ENCODE measurements at regions not wholly inside any gene's neighbourhood (a gene's known extent, or its start where the extent isn't known, plus 50 kb on each side); places are given as distances from the start of the nearest gene placed in this dataset.

DNA sequence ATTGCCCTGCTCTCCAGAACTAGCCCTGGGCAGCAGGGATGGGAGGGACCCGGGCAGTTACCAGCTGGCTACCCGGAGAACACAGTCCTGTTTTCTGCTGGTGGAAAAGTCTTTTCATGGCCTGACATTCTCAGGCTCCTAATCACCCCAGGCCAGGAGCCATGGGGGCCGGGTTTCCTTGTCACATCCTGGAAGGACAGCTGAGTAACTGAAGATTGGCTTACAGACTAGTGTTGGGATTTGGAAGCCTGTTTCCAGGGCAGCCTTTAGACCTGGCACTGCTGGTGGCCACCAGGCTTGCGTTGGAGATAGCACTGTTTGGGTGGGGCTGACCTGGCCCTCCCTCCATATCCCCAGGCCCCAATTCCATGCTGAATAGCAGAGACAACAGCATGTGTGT, 349.0 kb downstream of the CTTN start:
- H3K4me3 ChIP-seq (ENCODE audit: low read depth in 1 of 3, low read length in 3 of 3): no peak overlapping the region
- H3K27me3 ChIP-seq (ENCODE audit: control insufficient read depth in 4 of 4, insufficient read depth in 4 of 4, low read length in 3 of 4): no peaks in the 10 kb centered on the region
- no peak overlapping the region for H3K9ac ChIP-seq (ENCODE audit: low read depth in 1 of 2, low read length in 2 of 2)
- H3K9me3 ChIP-seq (ENCODE audit: control insufficient read depth in 4 of 4, low read length in 3 of 4): peaks cover 0 to 9% (median 7%) of the 10 kb centered on the region in 4 donors
- DNase-seq (ENCODE audit: low spot score): no peak
- H3K4me1 ChIP-seq (ENCODE audit: control insufficient read depth in 4 of 4, insufficient read depth in 4 of 4, low read length in 3 of 4): no peaks in the 10 kb centered on the region
- TF ChIP-seq, protein P1, sequence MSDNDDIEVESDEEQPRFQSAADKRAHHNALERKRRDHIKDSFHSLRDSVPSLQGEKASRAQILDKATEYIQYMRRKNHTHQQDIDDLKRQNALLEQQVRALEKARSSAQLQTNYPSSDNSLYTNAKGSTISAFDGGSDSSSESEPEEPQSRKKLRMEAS (IDR thresholded peaks at IDR 0.05): no peak
- TF ChIP-seq, protein P2, sequence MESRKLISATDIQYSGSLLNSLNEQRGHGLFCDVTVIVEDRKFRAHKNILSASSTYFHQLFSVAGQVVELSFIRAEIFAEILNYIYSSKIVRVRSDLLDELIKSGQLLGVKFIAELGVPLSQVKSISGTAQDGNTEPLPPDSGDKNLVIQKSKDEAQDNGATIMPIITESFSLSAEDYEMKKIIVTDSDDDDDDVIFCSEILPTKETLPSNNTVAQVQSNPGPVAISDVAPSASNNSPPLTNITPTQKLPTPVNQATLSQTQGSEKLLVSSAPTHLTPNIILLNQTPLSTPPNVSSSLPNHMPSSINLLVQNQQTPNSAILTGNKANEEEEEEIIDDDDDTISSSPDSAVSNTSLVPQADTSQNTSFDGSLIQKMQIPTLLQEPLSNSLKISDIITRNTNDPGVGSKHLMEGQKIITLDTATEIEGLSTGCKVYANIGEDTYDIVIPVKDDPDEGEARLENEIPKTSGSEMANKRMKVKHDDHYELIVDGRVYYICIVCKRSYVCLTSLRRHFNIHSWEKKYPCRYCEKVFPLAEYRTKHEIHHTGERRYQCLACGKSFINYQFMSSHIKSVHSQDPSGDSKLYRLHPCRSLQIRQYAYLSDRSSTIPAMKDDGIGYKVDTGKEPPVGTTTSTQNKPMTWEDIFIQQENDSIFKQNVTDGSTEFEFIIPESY (IDR thresholded peaks at IDR 0.05): no peak
- no peak for TF ChIP-seq GABPA (IDR thresholded peaks at IDR 0.05 in 1 of 2, conservative IDR thresholded peaks at IDR 0.05 in 1 of 2)
- TF ChIP-seq YY1 (IDR thresholded peaks at IDR 0.05): no peak
- no peak for TF ChIP-seq HNF4G (IDR thresholded peaks at IDR 0.05)
- no peak for TF ChIP-seq NR2F2 (IDR thresholded peaks at IDR 0.05)
- no peak for TF ChIP-seq REST (IDR thresholded peaks at IDR 0.05)
- no peak for TF ChIP-seq TAF1 (conservative IDR thresholded peaks at IDR 0.05)
- TF ChIP-seq FOXA1 (IDR thresholded peaks at IDR 0.05): no peak
- TF ChIP-seq, protein P3, sequence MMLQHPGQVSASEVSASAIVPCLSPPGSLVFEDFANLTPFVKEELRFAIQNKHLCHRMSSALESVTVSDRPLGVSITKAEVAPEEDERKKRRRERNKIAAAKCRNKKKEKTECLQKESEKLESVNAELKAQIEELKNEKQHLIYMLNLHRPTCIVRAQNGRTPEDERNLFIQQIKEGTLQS (IDR thresholded peaks at IDR 0.05): no peak
- H3K36me3 ChIP-seq (ENCODE audit: control insufficient read depth in 4 of 4, insufficient read depth in 3 of 4, low read depth in 1 of 4, low read length in 3 of 4): no peaks in the 10 kb centered on the region
- 86% methylated on average over 4 of the region's 4 CpGs for WGBS
- no peak overlapping the region for H3K27ac ChIP-seq (ENCODE audit: low read depth in 1 of 2, low read length in 2 of 2)

DNA sequence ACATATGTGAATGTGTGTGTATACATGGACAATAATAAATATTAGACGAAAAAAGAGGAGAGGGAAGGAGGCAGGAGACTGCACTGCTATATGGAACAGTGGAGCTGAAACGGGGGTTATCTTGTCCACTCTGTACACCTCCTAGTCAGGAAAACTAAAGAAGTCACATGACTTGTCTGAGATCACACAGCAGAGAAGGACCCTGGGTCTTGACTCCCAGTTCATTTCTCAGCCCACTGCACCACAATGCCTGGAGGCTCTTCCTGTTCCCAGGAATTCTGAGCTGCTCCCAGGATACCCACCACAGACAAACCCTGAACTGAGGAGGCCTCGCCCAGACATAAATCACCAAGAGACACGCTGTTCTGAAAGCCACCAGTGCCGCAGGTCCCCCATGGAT, 349.6 kb downstream of the CTTN start:
- Histone ChIP-seq H3K9ac (ENCODE audit: low read depth in 1 of 2, low read length in 2 of 2) (no peak overlapping the region), H3K27me3 (ENCODE audit: control insufficient read depth in 4 of 4, insufficient read depth in 4 of 4, low read length in 3 of 4) (no peaks in the 10 kb centered on the region), H3K4me3 (ENCODE audit: low read depth in 1 of 3, low read length in 3 of 3) (no peak overlapping the region), H3K36me3 (ENCODE audit: control insufficient read depth in 4 of 4, insufficient read depth in 3 of 4, low read depth in 1 of 4, low read length in 3 of 4) (no peaks in the 10 kb centered on the region), H3K9me3 (ENCODE audit: control insufficient read depth in 4 of 4, low read length in 3 of 4) (peaks cover 0 to 9% (median 7%) of the 10 kb centered on the region in 4 donors), H3K4me1 (ENCODE audit: control insufficient read depth in 4 of 4, insufficient read depth in 4 of 4, low read length in 3 of 4) (no peaks in the 10 kb centered on the region), H3K27ac (ENCODE audit: low read depth in 1 of 2, low read length in 2 of 2) (no peak overlapping the region)
- WGBS: 87% methylated on average over 5 of the region's 5 CpGs
- no peak for DNase-seq (ENCODE audit: low spot score)
- TF ChIP-seq GABPA (IDR thresholded peaks at IDR 0.05 in 1 of 2, conservative IDR thresholded peaks at IDR 0.05 in 1 of 2) (no peak), EGR1 (IDR thresholded peaks at IDR 0.05; ENCODE audit: low read depth in 2 of 2) (no peak), NR2F2 (IDR thresholded peaks at IDR 0.05) (no peak), RXRA (IDR thresholded peaks at IDR 0.05) (no peak), YY1 (IDR thresholded peaks at IDR 0.05) (no peak), TAF1 (conservative IDR thresholded peaks at IDR 0.05) (no peak), JUND (IDR thresholded peaks at IDR 0.05) (no peak), SP1 (IDR thresholded peaks at IDR 0.05) (no peak), FOXA2 (IDR thresholded peaks at IDR 0.05) (no peak), REST (IDR thresholded peaks at IDR 0.05) (no peak), FOXA1 (IDR thresholded peaks at IDR 0.05) (no peak), HNF4A (conservative IDR thresholded peaks at IDR 0.05) (no peak)
- TF ChIP-seq, protein P4, sequence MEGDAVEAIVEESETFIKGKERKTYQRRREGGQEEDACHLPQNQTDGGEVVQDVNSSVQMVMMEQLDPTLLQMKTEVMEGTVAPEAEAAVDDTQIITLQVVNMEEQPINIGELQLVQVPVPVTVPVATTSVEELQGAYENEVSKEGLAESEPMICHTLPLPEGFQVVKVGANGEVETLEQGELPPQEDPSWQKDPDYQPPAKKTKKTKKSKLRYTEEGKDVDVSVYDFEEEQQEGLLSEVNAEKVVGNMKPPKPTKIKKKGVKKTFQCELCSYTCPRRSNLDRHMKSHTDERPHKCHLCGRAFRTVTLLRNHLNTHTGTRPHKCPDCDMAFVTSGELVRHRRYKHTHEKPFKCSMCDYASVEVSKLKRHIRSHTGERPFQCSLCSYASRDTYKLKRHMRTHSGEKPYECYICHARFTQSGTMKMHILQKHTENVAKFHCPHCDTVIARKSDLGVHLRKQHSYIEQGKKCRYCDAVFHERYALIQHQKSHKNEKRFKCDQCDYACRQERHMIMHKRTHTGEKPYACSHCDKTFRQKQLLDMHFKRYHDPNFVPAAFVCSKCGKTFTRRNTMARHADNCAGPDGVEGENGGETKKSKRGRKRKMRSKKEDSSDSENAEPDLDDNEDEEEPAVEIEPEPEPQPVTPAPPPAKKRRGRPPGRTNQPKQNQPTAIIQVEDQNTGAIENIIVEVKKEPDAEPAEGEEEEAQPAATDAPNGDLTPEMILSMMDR (IDR thresholded peaks at IDR 0.05; ENCODE audit: low read depth, low read length, missing input control): no peak
- TF ChIP-seq, protein P3 (IDR thresholded peaks at IDR 0.05): no peak
- TF ChIP-seq, protein P2 (IDR thresholded peaks at IDR 0.05): no peak
- TF ChIP-seq, protein P1 (IDR thresholded peaks at IDR 0.05): no peak

Measured in liver (tissue), 8 donors.